ENCODE measurements at regions not wholly inside any gene's neighbourhood (a gene's known extent, or its start where the extent isn't known, plus 50 kb on each side); places are given as distances from the start of the nearest gene placed in this dataset.

DNA sequence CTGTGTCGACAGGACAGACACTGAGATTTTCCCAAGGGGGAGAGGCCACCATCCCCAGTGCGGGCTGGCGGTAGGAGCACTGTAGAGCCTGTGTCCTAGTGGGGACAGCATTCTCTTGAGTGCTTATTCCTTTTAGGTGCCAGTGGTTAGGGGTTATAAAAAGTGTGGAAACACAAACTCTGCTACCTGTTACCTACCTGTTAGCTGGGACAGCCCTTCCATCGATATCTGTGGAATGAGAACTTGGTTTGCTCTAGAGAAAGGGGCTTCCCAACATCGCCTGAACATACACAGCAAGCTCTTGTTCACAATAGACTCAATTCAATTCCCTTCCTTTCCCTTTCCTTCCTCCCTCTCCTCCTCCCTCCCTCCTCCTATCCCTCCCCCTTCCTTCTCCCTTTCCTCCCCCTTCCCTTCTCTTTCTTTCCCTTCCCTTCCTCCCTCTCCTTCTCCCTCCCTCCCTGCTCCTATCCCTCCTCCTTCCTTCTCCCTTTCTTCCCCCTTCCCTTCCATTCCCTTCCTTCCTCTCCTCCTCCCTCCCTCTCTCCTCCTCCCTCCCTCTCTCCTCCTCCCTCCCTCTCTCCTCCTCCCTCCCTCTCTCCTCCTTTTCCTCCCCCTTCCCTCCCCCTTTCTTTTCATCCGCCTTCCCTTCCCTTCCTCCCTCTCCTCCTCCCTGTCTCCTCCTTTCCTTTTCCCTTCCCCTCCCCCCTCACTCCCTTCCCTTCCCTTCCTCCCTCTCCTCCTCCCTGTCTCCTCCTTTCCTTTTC, 188.5 kb downstream of the URI1 start:
- TF ChIP-seq CTCF (conservative IDR thresholded peaks at IDR 0.05 in 1 of 2, IDR thresholded peaks at IDR 0.05 in 1 of 2; ENCODE audit: extremely low read depth in 1 of 2, insufficient read depth in 1 of 2, low read depth in 1 of 2, low read length in 2 of 2) (no peak), EZH2 (IDR thresholded peaks at IDR 0.05; ENCODE audit: borderline replicate concordance, low read length) (no peak)
